AG10803 (cell line): ENCODE measurements at regions not wholly inside any gene's neighbourhood (a gene's known extent, or its start where the extent isn't known, plus 50 kb on each side); places are given as distances from the start of the nearest gene placed in this dataset.
A peak's percentile ranks its signal among the peaks of the same experiment; 100 is the strongest.

Experiments
- DNase-seq: peaks from one replicate; pipeline ENCODE4 v3.0.0; 2010; ENCODE audit warnings: low read depth
- H3K4me3 ChIP-seq: 2 replicates; pipeline ENCODE4 v1.5.1; 2011; ENCODE audit warnings: mild to moderate bottlenecking, low read length, control low read depth
- TF ChIP-seq, protein P1 (sequence below): conservative IDR thresholded peaks from 2 replicates; pipeline ENCODE4 v1.5.1; 2011; ENCODE audit warnings: mild to moderate bottlenecking, low read length, control low read depth, inconsistent platforms

DNA sequence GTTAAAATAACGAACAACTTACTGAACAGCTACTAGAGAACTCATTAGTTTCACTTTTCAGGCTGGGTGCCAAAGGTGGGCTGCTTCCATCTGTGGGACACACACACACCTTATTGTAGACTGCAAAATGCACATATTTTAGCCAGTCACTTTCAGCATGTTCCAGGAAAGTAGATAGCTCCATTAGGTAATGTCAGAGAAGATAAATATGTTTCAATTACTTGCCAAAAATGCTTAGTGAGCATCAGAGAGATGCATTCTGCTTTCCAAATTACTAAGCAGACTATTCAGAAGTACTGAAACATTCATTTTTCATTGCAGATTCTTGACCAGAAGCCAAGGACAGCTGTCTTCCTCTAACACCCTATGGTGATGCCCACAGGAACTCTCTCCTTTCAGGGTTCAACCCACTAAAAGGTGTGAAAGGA is 56.2 kb upstream of the APC start:
- TF ChIP-seq, protein P1, sequence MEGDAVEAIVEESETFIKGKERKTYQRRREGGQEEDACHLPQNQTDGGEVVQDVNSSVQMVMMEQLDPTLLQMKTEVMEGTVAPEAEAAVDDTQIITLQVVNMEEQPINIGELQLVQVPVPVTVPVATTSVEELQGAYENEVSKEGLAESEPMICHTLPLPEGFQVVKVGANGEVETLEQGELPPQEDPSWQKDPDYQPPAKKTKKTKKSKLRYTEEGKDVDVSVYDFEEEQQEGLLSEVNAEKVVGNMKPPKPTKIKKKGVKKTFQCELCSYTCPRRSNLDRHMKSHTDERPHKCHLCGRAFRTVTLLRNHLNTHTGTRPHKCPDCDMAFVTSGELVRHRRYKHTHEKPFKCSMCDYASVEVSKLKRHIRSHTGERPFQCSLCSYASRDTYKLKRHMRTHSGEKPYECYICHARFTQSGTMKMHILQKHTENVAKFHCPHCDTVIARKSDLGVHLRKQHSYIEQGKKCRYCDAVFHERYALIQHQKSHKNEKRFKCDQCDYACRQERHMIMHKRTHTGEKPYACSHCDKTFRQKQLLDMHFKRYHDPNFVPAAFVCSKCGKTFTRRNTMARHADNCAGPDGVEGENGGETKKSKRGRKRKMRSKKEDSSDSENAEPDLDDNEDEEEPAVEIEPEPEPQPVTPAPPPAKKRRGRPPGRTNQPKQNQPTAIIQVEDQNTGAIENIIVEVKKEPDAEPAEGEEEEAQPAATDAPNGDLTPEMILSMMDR = no peak
- DNase-seq = peak; percentile 82

GRCh38 chr5:112682621-112683061 is 55.0 kb upstream of the APC start:
- DNase-seq = peak; percentile 91
- no peak overlapping the region for H3K4me3 ChIP-seq
- TF ChIP-seq, protein P1 = peak; percentile 16

More for the DNA sequence above, 56.2 kb upstream of the APC start:
- H3K4me3 ChIP-seq = no peak overlapping the region

DNA sequence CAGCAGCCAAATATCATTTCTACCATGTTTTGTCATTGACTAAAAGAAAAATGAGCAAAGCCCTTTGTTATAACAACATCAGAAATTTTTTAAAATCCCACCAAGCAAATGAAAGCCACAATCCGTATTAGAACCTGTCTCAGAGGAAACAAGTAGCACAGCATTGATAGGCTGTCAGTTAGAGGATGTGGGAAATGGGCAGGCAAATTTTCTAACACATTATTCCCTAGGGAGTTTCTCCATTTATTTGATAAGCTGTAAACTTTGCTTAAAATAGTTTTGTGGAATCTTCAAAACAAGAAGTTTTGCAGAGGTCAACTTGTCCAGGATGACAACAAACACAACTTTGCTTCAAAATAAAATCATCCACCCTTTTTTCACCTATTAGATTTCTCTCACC is 53.6 kb upstream of the APC start:
- no peak for DNase-seq
- H3K4me3 ChIP-seq = no peak overlapping the region
- TF ChIP-seq, protein P1 = no peak

GRCh38 chr5:112684737-112685136 is 52.9 kb upstream of the APC start:
- no peak overlapping the region for H3K4me3 ChIP-seq
- DNase-seq = peak; percentile 95
- TF ChIP-seq, protein P1 = no peak

DNA sequence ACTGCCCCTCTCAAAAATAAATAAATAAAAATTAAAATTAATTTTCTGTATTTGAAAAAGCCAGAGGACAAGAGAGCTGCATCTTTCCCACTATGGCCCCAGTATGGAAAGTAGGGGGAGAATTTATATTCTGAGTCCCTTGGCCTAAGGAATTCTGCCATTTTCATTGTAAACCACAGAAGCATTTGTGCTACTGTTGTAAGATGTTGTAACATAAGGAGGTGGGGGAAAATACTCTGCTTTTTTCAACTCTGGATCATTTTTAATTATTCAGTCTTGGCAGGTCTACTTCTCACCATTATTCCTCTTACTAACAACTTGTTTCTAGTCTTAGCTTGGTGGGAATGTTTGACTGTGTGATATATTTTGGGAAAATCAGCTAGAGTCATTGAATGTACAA is 52.3 kb upstream of the APC start:
- no peak overlapping the region for H3K4me3 ChIP-seq
- peak; percentile 51 for DNase-seq
- TF ChIP-seq, protein P1 = no peak

DNA sequence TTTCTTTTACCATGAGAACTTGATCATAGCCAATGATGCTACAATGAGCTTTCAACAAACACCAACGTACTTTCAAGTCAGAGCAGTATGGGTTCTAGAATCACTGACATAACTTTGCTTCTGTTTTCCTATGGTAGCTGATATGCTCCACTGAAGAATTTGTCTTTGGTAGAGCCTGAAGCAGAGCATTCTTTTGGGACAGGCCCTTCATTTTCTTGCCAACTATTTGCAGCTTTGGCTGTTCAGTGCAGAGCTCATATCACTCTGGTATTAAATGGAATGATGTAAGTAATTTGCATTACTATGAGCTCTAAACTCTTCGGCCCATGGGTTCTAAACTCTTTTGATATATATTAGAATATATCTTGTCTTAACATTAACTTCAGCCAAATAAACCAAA is 51.8 kb upstream of the APC start:
- H3K4me3 ChIP-seq = no peak overlapping the region
- TF ChIP-seq, protein P1 = no peak
- peak; percentile 85 for DNase-seq

DNA sequence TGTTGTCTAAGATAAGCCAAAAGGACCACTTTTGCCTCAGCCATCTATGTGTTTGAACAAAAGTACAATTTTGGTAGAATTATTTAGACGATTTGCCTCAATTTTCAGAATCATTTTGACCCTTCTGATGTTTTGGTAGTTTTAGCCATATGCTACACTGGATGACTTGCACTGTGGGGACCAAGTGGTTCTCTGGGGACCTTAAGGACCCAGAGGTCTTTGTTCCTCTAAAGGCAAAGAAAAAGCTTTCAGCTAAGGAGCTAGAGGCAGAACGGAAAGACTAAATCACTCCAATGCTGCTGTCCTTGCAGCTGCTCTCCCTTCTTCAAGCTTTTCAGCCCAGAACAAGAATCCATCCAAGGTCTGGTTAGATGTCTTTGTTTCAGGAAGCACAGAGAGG is 51.0 kb upstream of the APC start:
- TF ChIP-seq, protein P1 = no peak
- H3K4me3 ChIP-seq = no peak overlapping the region
- DNase-seq = no peak
